GM23248 (cell line): ENCODE measurements at regions not wholly inside any gene's neighbourhood (a gene's known extent, or its start where the extent isn't known, plus 50 kb on each side); places are given as distances from the start of the nearest gene placed in this dataset.
"Not testable (repeated sequence)": the region's sequence is repeated elsewhere in the genome, so short reads cannot be mapped to it uniquely, and the experiment has no call there.

Source experiments
- DNase-seq: peaks from one replicate; pipeline ENCODE4 v3.0.0-alpha.2; 2015
- H2AFZ ChIP-seq: fragments of 200-600 bp; sonication (generic); 2 replicates; pipeline ENCODE4 v1.6.1; 2016; ENCODE audit warnings: antibody characterized with exemption
- H3F3A ChIP-seq: fragments of 200-600 bp; sonication (generic); 2 replicates; pipeline ENCODE4 v1.6.1; 2016; ENCODE audit warnings: mild to moderate bottlenecking, antibody characterized with exemption, mixed run types; ENCODE audit not compliant: insufficient read depth
- H3K27ac ChIP-seq: fragments of 200-600 bp; sonication (generic); 2 replicates; pipeline ENCODE4 v1.5.1; 2016; ENCODE audit warnings: mild to moderate bottlenecking
- H3K27me3 ChIP-seq: fragments of 200-600 bp; sonication (generic); replicated peaks from 2 replicates; pipeline ENCODE4 v1.6.1; 2016; ENCODE audit warnings: mild to moderate bottlenecking; ENCODE audit not compliant: insufficient read depth
- H3K36me3 ChIP-seq: fragments of 200-600 bp; sonication (generic); 2 replicates; pipeline ENCODE4 v1.6.1; 2016; ENCODE audit warnings: low read depth, mild to moderate bottlenecking
- H3K4me1 ChIP-seq: fragments of 200-600 bp; sonication (generic); 2 replicates; pipeline ENCODE4 v1.6.1; 2016; ENCODE audit warnings: mild to moderate bottlenecking; ENCODE audit not compliant: insufficient read depth
- H3K4me2 ChIP-seq: fragments of 200-600 bp; sonication (generic); one replicate; pipeline ENCODE4 v1.6.1; 2016; ENCODE audit warnings: mild to moderate bottlenecking; ENCODE audit not compliant: unreplicated experiment
- H3K4me3 ChIP-seq: fragments of 200-600 bp; sonication (generic); 2 replicates; pipeline ENCODE4 v1.5.1; 2016; ENCODE audit warnings: mild to moderate bottlenecking
- H3K79me2 ChIP-seq: fragments of 200-600 bp; sonication (generic); 2 replicates; pipeline ENCODE4 v1.6.1; 2016; ENCODE audit warnings: mild to moderate bottlenecking; ENCODE audit not compliant: insufficient read depth
- H3K9ac ChIP-seq: fragments of 200-600 bp; sonication (generic); 2 replicates; pipeline ENCODE4 v1.6.1; 2016; ENCODE audit warnings: mild to moderate bottlenecking
- H3K9me2 ChIP-seq: fragments of 200-600 bp; sonication (generic); 2 replicates; pipeline ENCODE4 v1.6.1; 2016; ENCODE audit warnings: mixed run types, mild to moderate bottlenecking, moderate library complexity; ENCODE audit not compliant: insufficient read depth
- H3K9me3 ChIP-seq: fragments of 200-600 bp; sonication (generic); one replicate; pipeline ENCODE4 v1.6.1; 2017; ENCODE audit warnings: low read depth
- H4K20me1 ChIP-seq: fragments of 200-600 bp; sonication (generic); 2 replicates; pipeline ENCODE4 v1.6.0; 2016; ENCODE audit not compliant: insufficient read depth
- EZH2 ChIP-seq: fragments of 200-600 bp; sonication (generic); IDR thresholded peaks from 2 replicates; pipeline ENCODE4 v1.6.1; 2018; ENCODE audit warnings: antibody characterized with exemption, mild to moderate bottlenecking; ENCODE audit not compliant: insufficient read depth, poor library complexity, severe bottlenecking
- EZH2phosphoT487 ChIP-seq: fragments of 200-600 bp; sonication (generic); IDR thresholded peaks from 2 replicates; pipeline ENCODE4 v1.6.1; 2018; ENCODE audit warnings: antibody characterized with exemption, moderate library complexity, mild to moderate bottlenecking, low read depth; ENCODE audit not compliant: insufficient read depth
- WGBS, 2 experiments: methylation state at CpG; one replicate each; pipeline ENCODE4 v1.1.6; 2015 to 2017; ENCODE audit warnings: low lambda C conversion rate in 2 of 2, low coverage in 1 of 2; ENCODE audit errors: missing lambda C conversion rate in 2 of 2; 5-methylcytosine and 5-hydroxymethylcytosine counted together
- in situ Hi-C: fragments of 300-500 bp; cut with MboI; formaldehyde crosslinking; loops from 2 replicates; pipeline ENCODE4 v1.15.0; 2020

GRCh38 chr1:112855152-112855828, 100.7 kb downstream of the SLC16A1 start:
- Histone ChIP-seq H3F3A (no peaks in the 10 kb centered on the region; the same call in 1 of the 2 replicates), H3K9ac (peak overlapping the region; percentile 54), H3K27me3 (no peaks in the 10 kb centered on the region), H3K9me2 (no peaks in the 10 kb centered on the region), H3K79me2 (peaks cover 20% of the 10 kb centered on the region), H3K4me2 (peak overlapping the region; percentile 70), H2AFZ (peak overlapping the region; percentile 89), H3K36me3 (no peaks in the 10 kb centered on the region), H3K4me1 (peaks cover 19% of the 10 kb centered on the region), H3K9me3 (no peaks in the 10 kb centered on the region), H3K4me3 (peak overlapping the region; percentile 62), H3K27ac (no peak overlapping the region), H4K20me1 (no peaks in the 10 kb centered on the region)
- 49 to 51% methylated on average over 6 of the region's 6 CpGs for WGBS, 2 experiments
- in situ Hi-C loops, result no loop called here
- DNase-seq, result peak; percentile 30
- TF ChIP-seq EZH2phosphoT487 (no peak), EZH2 (no peak)

GRCh38 chr1:112854368-112854984, 101.5 kb downstream of the SLC16A1 start:
- Histone ChIP-seq H3K4me2 (peak overlapping the region; percentile 70), H3K9ac (peak overlapping the region; percentile 54), H3K4me1 (peaks cover 19% of the 10 kb centered on the region), H3K4me3 (peak overlapping the region; percentile 62), H3K79me2 (peaks cover 20% of the 10 kb centered on the region), H2AFZ (peak overlapping the region; percentile 89)
- 65 to 70% methylated on average over 7 to 26 of the region's 45 CpGs for WGBS, 2 experiments
- H3F3A ChIP-seq, H3K36me3 ChIP-seq, H3K9me3 ChIP-seq, H3K27me3 ChIP-seq, H3K9me2 ChIP-seq, H3K27ac ChIP-seq, H4K20me1 ChIP-seq, in situ Hi-C loops: not testable (repeated sequence)
- DNase-seq, result peak; percentile 31

GRCh38 chr1:112853915-112854314, 102.1 kb downstream of the SLC16A1 start:
- H3K9ac ChIP-seq, H4K20me1 ChIP-seq, H3K27ac ChIP-seq, H3F3A ChIP-seq, H3K27me3 ChIP-seq, in situ Hi-C loops, H3K9me2 ChIP-seq, H3K4me3 ChIP-seq, H3K36me3 ChIP-seq, H2AFZ ChIP-seq, H3K9me3 ChIP-seq, H3K4me2 ChIP-seq, DNase-seq: not testable (repeated sequence)
- peaks cover 20% of the 10 kb centered on the region for H3K79me2 ChIP-seq
- 89% methylated on average over 8 of the region's 8 CpGs for WGBS, 2 experiments
- peaks cover 19% of the 10 kb centered on the region for H3K4me1 ChIP-seq

GRCh38 chr1:112852934-112853333, 103.1 kb downstream of the SLC16A1 start:
- Histone ChIP-seq H3K27ac (no peak overlapping the region), H3K27me3 (no peaks in the 10 kb centered on the region), H3K36me3 (no peaks in the 10 kb centered on the region), H3K4me1 (peaks cover 19% of the 10 kb centered on the region), H2AFZ (no peak overlapping the region), H3K79me2 (peaks cover 20% of the 10 kb centered on the region), H3K4me3 (no peak overlapping the region), H3K9me2 (no peaks in the 10 kb centered on the region), H3K4me2 (no peak overlapping the region), H3K9me3 (no peaks in the 10 kb centered on the region), H3K9ac (no peak overlapping the region), H3F3A (no peaks in the 10 kb centered on the region; the same call in 1 of the 2 replicates), H4K20me1 (no peaks in the 10 kb centered on the region)
- no peak for DNase-seq
- in situ Hi-C loops, result no loop called here
- TF ChIP-seq EZH2phosphoT487 (no peak), EZH2 (no peak)
- WGBS, 2 experiments, result 95 to 100% methylated on average over 2 of the region's 2 CpGs
